ENCODE measurements at regions not wholly inside any gene's neighbourhood (a gene's known extent, or its start where the extent isn't known, plus 50 kb on each side); places are given as distances from the start of the nearest gene placed in this dataset.

DNA sequence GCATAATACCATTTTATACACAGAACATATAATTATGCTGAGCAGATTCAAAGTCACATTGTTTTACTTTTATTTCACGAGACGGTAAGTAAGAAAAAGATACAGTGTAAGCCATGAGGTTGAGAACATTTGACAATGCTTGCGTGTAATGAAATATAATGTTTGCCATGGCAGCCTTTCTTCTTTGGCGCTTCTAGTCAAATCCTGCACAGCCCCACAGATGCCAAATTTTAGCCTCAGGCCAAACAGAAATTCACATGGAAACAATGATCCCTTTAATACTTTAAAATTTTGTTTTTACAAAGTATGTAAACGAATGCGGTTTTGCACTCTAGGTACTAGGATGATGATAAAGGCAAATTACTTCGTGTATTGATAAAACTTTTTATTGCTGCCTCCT, 502.7 kb upstream of the SMIM31 start:
- Histone ChIP-seq H3K36me3 (replicated peaks in 1 of 2; ENCODE audit: control insufficient read depth in 1 of 2, insufficient read depth in 2 of 2, low read length in 2 of 2) (no peaks in the 10 kb centered on the region), H3K4me3 (replicated peaks in 1 of 3; ENCODE audit: low read depth in 2 of 3, low read length in 3 of 3) (no peak overlapping the region), H2AFZ (ENCODE audit: insufficient read depth, low read depth, low read length, poor library complexity, severe bottlenecking) (no peak overlapping the region), H3K9ac (ENCODE audit: insufficient read depth, low read length, poor library complexity, severe bottlenecking) (no peak overlapping the region), H3K27me3 (ENCODE audit: control insufficient read depth in 2 of 2, insufficient read depth in 2 of 2, low read length in 2 of 2) (no peaks in the 10 kb centered on the region), H4K20me1 (ENCODE audit: insufficient read depth, low read length) (no peaks in the 10 kb centered on the region), H3K4me1 (ENCODE audit: control insufficient read depth in 1 of 2, insufficient read depth in 2 of 2, low read length in 2 of 2) (no peaks in the 10 kb centered on the region), H3K4me2 (replicated peaks; ENCODE audit: extremely low read depth, low read length, poor library complexity, severe bottlenecking) (no peak overlapping the region), H3K27ac (ENCODE audit: low read depth in 1 of 2, low read length in 2 of 2) (no peak overlapping the region), H3K9me3 (replicated peaks in 1 of 2; ENCODE audit: control insufficient read depth in 1 of 2, insufficient read depth in 1 of 2, low read length in 2 of 2) (no peaks in the 10 kb centered on the region), H3K79me2 (ENCODE audit: insufficient read depth, low read length) (no peaks in the 10 kb centered on the region)
- no peaks in the 10 kb centered on the region for H3K9me3 Mint-ChIP-seq
- no peaks in the 10 kb centered on the region for H3K36me3 Mint-ChIP-seq
- intact Hi-C loops (cut with micrococcal nuclease), result no loop called here
- DNase-seq, result no peak
- no CpG with 5 or more reads among the region's 7 CpGs for WGBS (ENCODE audit: insufficient coverage)
- peaks cover 0 to 5% (median 0%) of the 10 kb centered on the region in 3 donors for H3K27me3 Mint-ChIP-seq (ENCODE audit: low read depth in 3 of 3)
- no peak overlapping the region for H3K4me3 Mint-ChIP-seq
- TF ChIP-seq, protein P1, sequence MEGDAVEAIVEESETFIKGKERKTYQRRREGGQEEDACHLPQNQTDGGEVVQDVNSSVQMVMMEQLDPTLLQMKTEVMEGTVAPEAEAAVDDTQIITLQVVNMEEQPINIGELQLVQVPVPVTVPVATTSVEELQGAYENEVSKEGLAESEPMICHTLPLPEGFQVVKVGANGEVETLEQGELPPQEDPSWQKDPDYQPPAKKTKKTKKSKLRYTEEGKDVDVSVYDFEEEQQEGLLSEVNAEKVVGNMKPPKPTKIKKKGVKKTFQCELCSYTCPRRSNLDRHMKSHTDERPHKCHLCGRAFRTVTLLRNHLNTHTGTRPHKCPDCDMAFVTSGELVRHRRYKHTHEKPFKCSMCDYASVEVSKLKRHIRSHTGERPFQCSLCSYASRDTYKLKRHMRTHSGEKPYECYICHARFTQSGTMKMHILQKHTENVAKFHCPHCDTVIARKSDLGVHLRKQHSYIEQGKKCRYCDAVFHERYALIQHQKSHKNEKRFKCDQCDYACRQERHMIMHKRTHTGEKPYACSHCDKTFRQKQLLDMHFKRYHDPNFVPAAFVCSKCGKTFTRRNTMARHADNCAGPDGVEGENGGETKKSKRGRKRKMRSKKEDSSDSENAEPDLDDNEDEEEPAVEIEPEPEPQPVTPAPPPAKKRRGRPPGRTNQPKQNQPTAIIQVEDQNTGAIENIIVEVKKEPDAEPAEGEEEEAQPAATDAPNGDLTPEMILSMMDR (IDR thresholded peaks at IDR 0.05), result no peak
- no peak overlapping the region for H3K27ac Mint-ChIP-seq
- no peaks in the 10 kb centered on the region for H3K4me1 Mint-ChIP-seq

DNA sequence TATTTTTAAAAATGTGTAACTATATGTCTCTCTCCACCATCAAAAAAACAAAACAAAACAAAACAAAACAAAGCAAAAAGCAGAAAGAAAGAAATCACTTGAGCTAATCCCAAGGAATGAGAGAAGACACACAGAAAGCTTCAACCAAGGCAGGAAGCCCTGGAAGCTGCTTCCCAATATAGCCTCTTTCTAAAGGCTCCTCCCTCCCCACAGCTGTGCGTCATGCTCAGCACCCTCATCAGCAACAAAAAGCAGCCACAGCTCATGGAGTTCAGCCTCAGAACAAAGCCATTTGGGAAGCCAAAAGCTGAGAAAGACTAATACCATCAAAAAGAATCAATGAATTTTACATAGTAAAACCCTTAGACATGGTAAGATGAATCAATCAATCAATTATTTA, 501.6 kb upstream of the SMIM31 start:
- TF ChIP-seq, protein P1 (IDR thresholded peaks at IDR 0.05), result no peak

More for the DNA sequence above, 501.6 kb upstream of the SMIM31 start:
- intact Hi-C loops (cut with micrococcal nuclease), result no loop called here
- H3K36me3 ChIP-seq (replicated peaks in 1 of 2; ENCODE audit: control insufficient read depth in 1 of 2, insufficient read depth in 2 of 2, low read length in 2 of 2), result no peaks in the 10 kb centered on the region
- H3K27me3 ChIP-seq (ENCODE audit: control insufficient read depth in 2 of 2, insufficient read depth in 2 of 2, low read length in 2 of 2), result no peaks in the 10 kb centered on the region
- Mint-ChIP-seq H3K4me3 (no peak overlapping the region), H3K9me3 (no peaks in the 10 kb centered on the region), H3K27ac (no peak overlapping the region), H3K36me3 (no peaks in the 10 kb centered on the region), H3K4me1 (no peaks in the 10 kb centered on the region), H3K27me3 (ENCODE audit: low read depth in 3 of 3) (peaks cover 0 to 5% (median 0%) of the 10 kb centered on the region in 3 donors)
- H3K4me1 ChIP-seq (ENCODE audit: control insufficient read depth in 1 of 2, insufficient read depth in 2 of 2, low read length in 2 of 2), result no peaks in the 10 kb centered on the region
- H3K9ac ChIP-seq (ENCODE audit: insufficient read depth, low read length, poor library complexity, severe bottlenecking), result no peak overlapping the region
- no peak overlapping the region for H3K27ac ChIP-seq (ENCODE audit: low read depth in 1 of 2, low read length in 2 of 2)
- no peaks in the 10 kb centered on the region for H4K20me1 ChIP-seq (ENCODE audit: insufficient read depth, low read length)
- no peak overlapping the region for H2AFZ ChIP-seq (ENCODE audit: insufficient read depth, low read depth, low read length, poor library complexity, severe bottlenecking)
- no peaks in the 10 kb centered on the region for H3K9me3 ChIP-seq (replicated peaks in 1 of 2; ENCODE audit: control insufficient read depth in 1 of 2, insufficient read depth in 1 of 2, low read length in 2 of 2)
- H3K4me2 ChIP-seq (replicated peaks; ENCODE audit: extremely low read depth, low read length, poor library complexity, severe bottlenecking), result no peak overlapping the region
- no peak for DNase-seq
- no peaks in the 10 kb centered on the region for H3K79me2 ChIP-seq (ENCODE audit: insufficient read depth, low read length)
- WGBS (ENCODE audit: insufficient coverage), result 25% methylated on average over 1 of the region's 1 CpG
- no peak overlapping the region for H3K4me3 ChIP-seq (replicated peaks in 1 of 3; ENCODE audit: low read depth in 2 of 3, low read length in 3 of 3)

All from CD14-positive monocyte (primary cell).